Activated T-helper 2 cell treated with anti-CD3 and anti-CD28 coated beads, Interferon-gamma antibody, Interleukin-2, Interleukin-4, amounts not matched to agents 10 μg/mL and 5 μg/mL and 100 μg/mL, durations not matched to agents 14 hours and 24 hours and 36 hours (primary cell): ENCODE measurements at regions not wholly inside any gene's neighbourhood (a gene's known extent, or its start where the extent isn't known, plus 50 kb on each side); places are given as distances from the start of the nearest gene placed in this dataset.
"Not testable (repeated sequence)": the region's sequence is repeated elsewhere in the genome, so short reads cannot be mapped to it uniquely, and the experiment has no call there.

ENCODE experiments used
- DNase-seq: peaks from one replicate; pipeline ENCODE4 v3.0.0; 2021; ENCODE audit warnings: low spot score
- H3K27ac Mint-ChIP-seq: one replicate; pipeline ENCODE4 v1.8.0; 2021; ENCODE audit warnings: mixed read lengths
- H3K27me3 Mint-ChIP-seq: one replicate; pipeline ENCODE4 v1.8.0; 2021; ENCODE audit warnings: low read depth, mixed read lengths
- H3K36me3 Mint-ChIP-seq: one replicate; pipeline ENCODE4 v1.8.0; 2021; ENCODE audit warnings: low read depth, mixed read lengths
- H3K4me1 Mint-ChIP-seq: one replicate; pipeline ENCODE4 v1.8.0; 2021; ENCODE audit warnings: low read depth, mixed read lengths
- H3K4me3 Mint-ChIP-seq: one replicate; pipeline ENCODE4 v1.8.0; 2021; ENCODE audit warnings: low read depth, mild to moderate bottlenecking, moderate library complexity, mixed read lengths
- H3K9me3 Mint-ChIP-seq: one replicate; pipeline ENCODE4 v1.8.0; 2021; ENCODE audit warnings: mixed read lengths
- intact Hi-C: fragments of 100-400 bp; cut with micrococcal nuclease; formaldehyde crosslinking; loops from one replicate; pipeline ENCODE4 v1.15.1; 2023

GRCh38 chr12:34603382-34604035 lies 581.2 kb downstream of the ALG10 start:
- Mint-ChIP-seq H3K9me3 (peaks cover 68% of the 10 kb centered on the region), H3K4me3 (no peak overlapping the region), H3K27me3 (no peaks in the 10 kb centered on the region), H3K27ac (no peak overlapping the region), H3K36me3 (peaks cover 2% of the 10 kb centered on the region), H3K4me1 (no peaks in the 10 kb centered on the region)
- no peak for DNase-seq
- intact Hi-C loops: no loop called here

- intact Hi-C loops: no loop called here
- Mint-ChIP-seq H3K36me3 (peaks cover 2% of the 10 kb centered on the region), H3K9me3 (peaks cover 60% of the 10 kb centered on the region), H3K4me1 (no peaks in the 10 kb centered on the region), H3K27ac (no peak overlapping the region), H3K27me3 (no peaks in the 10 kb centered on the region), H3K4me3 (no peak overlapping the region)
- no peak for DNase-seq
These were observed 581.9 kb downstream of the ALG10 start for GRCh38 chr12:34604227-34604626.

- peaks cover 2% of the 10 kb centered on the region for H3K36me3 Mint-ChIP-seq
- H3K27ac Mint-ChIP-seq: no peak overlapping the region
- intact Hi-C loops: no loop called here
- DNase-seq: no peak
- H3K9me3 Mint-ChIP-seq: peaks cover 54% of the 10 kb centered on the region
- H3K4me1 Mint-ChIP-seq: no peaks in the 10 kb centered on the region
- no peak overlapping the region for H3K4me3 Mint-ChIP-seq
- H3K27me3 Mint-ChIP-seq: no peaks in the 10 kb centered on the region
These were observed 582.6 kb downstream of the ALG10 start for GRCh38 chr12:34604631-34605509.

DNA sequence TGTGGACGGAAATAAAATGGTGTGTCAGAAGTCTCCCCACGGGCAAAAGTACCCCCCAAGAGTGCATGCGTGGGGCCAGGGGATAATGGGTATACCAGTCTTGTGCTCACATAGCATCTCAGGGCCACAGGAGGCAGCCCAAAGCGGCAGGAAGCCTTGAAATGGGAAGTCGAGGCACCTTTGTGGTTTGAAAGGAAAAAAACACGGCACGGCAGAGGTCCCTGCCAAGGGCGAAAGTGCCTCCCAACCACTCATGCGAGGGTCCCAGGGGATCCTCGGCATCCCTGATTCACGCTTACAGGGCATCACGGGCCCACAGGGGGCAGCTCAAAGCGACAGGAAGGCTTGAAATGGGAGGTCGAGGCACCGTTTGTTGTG lies 583.2 kb downstream of the ALG10 start:
- intact Hi-C loops: no loop called here
- Mint-ChIP-seq H3K4me1 (no peaks in the 10 kb centered on the region), H3K27me3 (no peaks in the 10 kb centered on the region), H3K9me3 (peaks cover 53% of the 10 kb centered on the region), H3K4me3 (no peak overlapping the region), H3K36me3 (peaks cover 2% of the 10 kb centered on the region), H3K27ac (no peak overlapping the region)
- DNase-seq: no peak

GRCh38 chr12:34605955-34606748 lies 583.9 kb downstream of the ALG10 start:
- Mint-ChIP-seq H3K27ac (no peak overlapping the region), H3K4me3 (no peak overlapping the region), H3K9me3 (peaks cover 51% of the 10 kb centered on the region), H3K4me1 (no peaks in the 10 kb centered on the region), H3K27me3 (no peaks in the 10 kb centered on the region), H3K36me3 (no peaks in the 10 kb centered on the region)
- no peak for DNase-seq
- intact Hi-C loops: no loop called here

GRCh38 chr12:34606749-34607519 lies 584.6 kb downstream of the ALG10 start:
- Mint-ChIP-seq H3K27me3 (no peaks in the 10 kb centered on the region), H3K27ac (no peak overlapping the region), H3K4me1 (no peaks in the 10 kb centered on the region), H3K9me3 (peaks cover 54% of the 10 kb centered on the region), H3K4me3 (no peak overlapping the region), H3K36me3 (no peaks in the 10 kb centered on the region)
- no peak for DNase-seq
- intact Hi-C loops: no loop called here

DNA sequence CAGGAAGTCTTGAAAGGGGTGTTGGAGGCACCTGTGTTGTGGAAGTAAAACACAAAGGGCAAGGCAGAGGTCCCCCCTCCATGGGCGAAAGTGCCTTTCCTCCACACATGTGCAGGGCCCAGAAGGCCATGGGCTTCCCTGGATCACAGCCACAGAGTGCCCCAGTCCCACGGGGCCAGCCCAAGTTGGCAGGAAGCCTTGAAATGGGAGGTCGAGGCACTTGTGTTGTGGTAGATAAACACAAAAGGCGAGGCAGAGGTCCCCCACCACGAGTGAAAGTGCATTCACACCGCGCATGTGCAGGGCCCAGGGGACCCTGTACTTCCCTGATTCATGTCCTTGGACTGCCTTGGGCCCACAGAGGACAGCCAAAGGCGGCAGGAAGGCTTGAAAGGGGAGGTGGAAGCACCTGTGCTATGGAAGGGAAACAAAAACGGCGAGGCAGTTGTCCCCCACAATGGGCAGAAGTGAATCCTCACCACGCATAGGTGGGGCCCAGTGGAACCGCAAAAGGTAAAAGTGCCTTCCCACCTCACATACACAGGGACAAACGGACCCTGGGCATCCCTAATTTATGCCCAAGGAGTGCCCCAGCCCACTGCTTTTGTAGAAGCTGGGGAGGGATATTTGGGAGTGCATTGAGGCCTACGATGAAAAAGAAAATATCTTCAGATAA lies 585.4 kb downstream of the ALG10 start:
- Mint-ChIP-seq H3K4me3 (no peak overlapping the region), H3K4me1 (no peaks in the 10 kb centered on the region), H3K36me3 (no peaks in the 10 kb centered on the region), H3K27me3 (no peaks in the 10 kb centered on the region), H3K27ac (no peak overlapping the region), H3K9me3 (peaks cover 54% of the 10 kb centered on the region)
- DNase-seq: no peak
- intact Hi-C loops: no loop called here

DNA sequence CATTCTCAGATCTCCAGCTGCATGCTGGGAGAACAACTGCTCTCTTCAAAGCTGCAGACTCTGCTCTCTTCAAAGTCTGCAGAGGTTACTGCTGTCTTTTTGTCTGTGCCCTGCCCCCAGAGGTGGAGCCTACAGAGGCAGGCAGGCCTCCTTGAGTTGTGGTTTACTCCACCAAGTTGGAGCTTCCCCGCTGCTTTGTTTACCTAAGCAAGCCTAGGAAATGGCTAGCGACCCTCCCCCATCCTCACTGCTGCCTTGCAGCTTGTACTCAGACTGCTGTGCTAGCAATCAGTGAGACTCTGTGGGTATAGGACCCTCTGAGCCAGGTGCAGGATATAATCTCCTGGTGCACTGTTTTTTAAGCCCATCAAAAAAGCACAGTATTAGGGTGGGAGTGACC lies 591.7 kb downstream of the ALG10 start:
- H3K4me1 Mint-ChIP-seq, H3K4me3 Mint-ChIP-seq, H3K36me3 Mint-ChIP-seq, H3K27me3 Mint-ChIP-seq, DNase-seq, H3K27ac Mint-ChIP-seq, intact Hi-C loops: not testable (repeated sequence)
- H3K9me3 Mint-ChIP-seq: peaks cover 78% of the 10 kb centered on the region

DNA sequence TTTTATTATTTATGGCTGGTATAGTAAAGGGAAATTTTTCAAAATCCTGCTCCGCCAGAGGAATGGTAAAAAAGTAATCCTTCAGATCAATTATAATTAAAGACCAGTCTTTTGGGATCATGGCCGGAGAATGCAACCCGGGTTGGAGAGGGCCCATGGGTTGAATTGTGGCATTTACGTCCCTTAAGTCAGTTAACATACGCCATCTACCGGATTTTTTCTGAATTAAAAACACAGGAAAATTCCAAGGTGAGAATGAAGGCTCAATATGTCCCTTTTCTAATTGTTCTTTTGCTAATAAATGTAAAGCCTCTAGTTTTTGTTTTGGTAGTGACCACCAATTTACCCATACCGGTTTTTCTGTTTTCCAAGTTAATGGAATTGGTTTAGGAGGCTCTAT lies 602.8 kb downstream of the ALG10 start:
- no peak for DNase-seq
- Mint-ChIP-seq H3K9me3 (peaks cover 53% of the 10 kb centered on the region), H3K27ac (no peak overlapping the region), H3K36me3 (no peaks in the 10 kb centered on the region), H3K27me3 (no peaks in the 10 kb centered on the region), H3K4me1 (no peaks in the 10 kb centered on the region), H3K4me3 (no peak overlapping the region)
- intact Hi-C loops: no loop called here

GRCh38 chr12:34626363-34627157 lies 604.3 kb downstream of the ALG10 start:
- Mint-ChIP-seq H3K27me3 (no peaks in the 10 kb centered on the region), H3K27ac (no peak overlapping the region), H3K36me3 (no peaks in the 10 kb centered on the region), H3K4me1 (no peaks in the 10 kb centered on the region), H3K9me3 (peaks cover 55% of the 10 kb centered on the region), H3K4me3 (no peak overlapping the region)
- DNase-seq: no peak
- intact Hi-C loops: no loop called here
